Hematopoietic multipotent progenitor cell treated with erythropoietin and hydrocortisone succinate and interleukin-3 and kit ligand, for 8 days (in vitro differentiated cells): ENCODE measurements at regions not wholly inside any gene's neighbourhood (a gene's known extent, or its start where the extent isn't known, plus 50 kb on each side); places are given as distances from the start of the nearest gene placed in this dataset.
A peak's percentile ranks its signal among the peaks of the same experiment; 100 is the strongest.
"Not testable (repeated sequence)": the region's sequence is repeated elsewhere in the genome, so short reads cannot be mapped to it uniquely, and the experiment has no call there.

Experiments
- DNase-seq: peaks from one replicate; pipeline ENCODE4 v3.0.0-alpha.2; 2015

- DNase-seq, result no peak
Observed at GRCh38 chr21:15442743-15443469, 286.9 kb upstream of the USP25 start.

- DNase-seq, result no peak
Observed at GRCh38 chr21:15443740-15444117, 286.1 kb upstream of the USP25 start.

- DNase-seq, result no peak
Observed at GRCh38 chr21:15444118-15444960, 285.4 kb upstream of the USP25 start.

GRCh38 chr21:15445327-15445726 lies 284.5 kb upstream of the USP25 start:
- no peak for DNase-seq

- no peak for DNase-seq
Observed at GRCh38 chr21:15446223-15446622, 283.6 kb upstream of the USP25 start.

GRCh38 chr21:15449556-15449955 lies 280.2 kb upstream of the USP25 start:
- no peak for DNase-seq

- no peak for DNase-seq
Observed at GRCh38 chr21:15453261-15453660, 276.5 kb upstream of the USP25 start.

- not testable (repeated sequence) for DNase-seq
Observed at GRCh38 chr21:15453785-15454184, 276.0 kb upstream of the USP25 start.

GRCh38 chr21:15454931-15455330 lies 274.9 kb upstream of the USP25 start:
- not testable (repeated sequence) for DNase-seq

- DNase-seq, result no peak
Observed at GRCh38 chr21:15455819-15456462, 273.8 kb upstream of the USP25 start.

GRCh38 chr21:15457965-15458364 lies 271.8 kb upstream of the USP25 start:
- DNase-seq, result no peak

GRCh38 chr21:15462092-15462491 lies 267.7 kb upstream of the USP25 start:
- DNase-seq, result no peak

GRCh38 chr21:15466329-15466728 lies 263.5 kb upstream of the USP25 start:
- no peak for DNase-seq

GRCh38 chr21:15468368-15468767 lies 261.4 kb upstream of the USP25 start:
- DNase-seq, result no peak

GRCh38 chr21:15472108-15473040 lies 257.4 kb upstream of the USP25 start:
- DNase-seq, result no peak

- DNase-seq, result not testable (repeated sequence)
Observed at GRCh38 chr21:15477773-15478172, 252.0 kb upstream of the USP25 start.

GRCh38 chr21:15480160-15480559 lies 249.6 kb upstream of the USP25 start:
- no peak for DNase-seq

GRCh38 chr21:15483138-15483780 lies 246.5 kb upstream of the USP25 start:
- peak; percentile 84 for DNase-seq

- no peak for DNase-seq
Observed at GRCh38 chr21:15486460-15487195, 243.2 kb upstream of the USP25 start.

- no peak for DNase-seq
Observed at GRCh38 chr21:15487196-15487550, 242.6 kb upstream of the USP25 start.

GRCh38 chr21:15491100-15491499 lies 238.7 kb upstream of the USP25 start:
- DNase-seq, result no peak
